HFFc6 (cell line): ENCODE measurements at regions not wholly inside any gene's neighbourhood (a gene's known extent, or its start where the extent isn't known, plus 50 kb on each side); places are given as distances from the start of the nearest gene placed in this dataset.

ENCODE experiments used
- DNase-seq: peaks from one replicate; pipeline ENCODE4 v3.0.0-alpha.2; 2018
- H3K27ac Mint-ChIP-seq: 2 replicates; pipeline ENCODE4 v1.8.0; 2020; ENCODE audit warnings: mild to moderate bottlenecking, mixed read lengths
- H3K27me3 Mint-ChIP-seq: 2 replicates; pipeline ENCODE4 v1.8.0; 2021; ENCODE audit warnings: mild to moderate bottlenecking, moderate library complexity, mixed read lengths; ENCODE audit not compliant: insufficient read depth
- H3K36me3 Mint-ChIP-seq: 2 replicates; pipeline ENCODE4 v1.8.0; 2021; ENCODE audit warnings: low read depth, mixed read lengths
- H3K4me1 Mint-ChIP-seq: 2 replicates; pipeline ENCODE4 v1.8.0; 2020; ENCODE audit warnings: low read depth, mixed read lengths
- H3K4me3 Mint-ChIP-seq: 2 replicates; pipeline ENCODE4 v1.8.0; 2020; ENCODE audit warnings: mild to moderate bottlenecking, moderate library complexity, mixed read lengths
- H3K9me3 Mint-ChIP-seq: 2 replicates; pipeline ENCODE4 v1.8.0; 2020; ENCODE audit warnings: mild to moderate bottlenecking, mixed read lengths
- TF ChIP-seq, protein P1 (sequence below): fragments of 200-600 bp; sonication (generic); IDR thresholded peaks from 2 replicates; pipeline ENCODE4 v1.5.0; 2021; ENCODE audit warnings: antibody characterized with exemption, mild to moderate bottlenecking

DNA sequence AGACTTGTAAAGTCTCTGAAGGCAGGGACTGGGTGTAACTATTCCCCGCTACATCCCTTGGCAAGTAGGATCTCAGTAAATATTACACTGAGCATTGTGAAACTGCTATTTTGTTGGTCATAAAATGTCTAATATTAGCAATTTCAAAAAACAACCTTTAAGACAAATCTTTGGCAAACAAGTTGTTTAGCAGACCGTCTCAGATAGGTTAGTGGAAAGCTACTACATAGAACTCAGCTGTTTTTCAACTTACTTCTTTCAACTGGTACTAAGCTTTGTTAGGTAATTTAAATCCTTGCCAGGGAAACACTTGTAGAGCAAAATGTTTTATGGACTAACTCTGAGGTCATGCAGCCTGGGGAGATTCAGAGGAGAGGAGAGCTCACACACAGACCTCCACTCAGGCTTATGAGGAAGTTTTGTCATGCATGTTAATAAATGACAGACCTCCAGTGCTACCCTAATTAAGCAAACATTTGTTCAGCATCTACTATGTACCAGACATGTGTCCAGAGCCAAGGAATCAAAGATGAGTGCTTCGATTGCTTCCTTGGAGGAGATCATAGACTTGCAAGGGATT lies 61.6 kb upstream of the STAC start:
- no peak overlapping the region for H3K4me3 Mint-ChIP-seq
- no peak for DNase-seq
- H3K27me3 Mint-ChIP-seq: no peaks in the 10 kb centered on the region

DNA sequence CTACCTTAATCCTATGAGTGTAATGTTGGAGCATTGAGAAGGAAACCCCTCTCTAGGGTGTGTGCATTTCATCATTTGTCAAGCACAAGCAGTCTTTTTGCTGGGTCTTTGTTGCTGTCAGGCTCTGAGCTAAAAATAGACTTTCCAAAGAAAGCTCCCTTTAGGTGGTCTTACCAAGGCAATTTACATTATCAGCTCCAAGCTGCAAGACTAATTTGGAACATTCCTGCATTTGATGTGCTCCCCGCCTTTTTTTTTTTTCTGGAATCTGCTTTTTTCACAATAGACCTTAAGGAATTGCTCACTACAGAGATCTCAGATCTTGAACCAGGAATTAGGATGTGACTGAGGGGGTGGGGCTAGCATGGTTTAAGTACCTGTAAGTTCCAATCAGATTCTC lies 60.6 kb upstream of the STAC start:
- H3K9me3 Mint-ChIP-seq: peaks cover 52% of the 10 kb centered on the region
- TF ChIP-seq, protein P1, sequence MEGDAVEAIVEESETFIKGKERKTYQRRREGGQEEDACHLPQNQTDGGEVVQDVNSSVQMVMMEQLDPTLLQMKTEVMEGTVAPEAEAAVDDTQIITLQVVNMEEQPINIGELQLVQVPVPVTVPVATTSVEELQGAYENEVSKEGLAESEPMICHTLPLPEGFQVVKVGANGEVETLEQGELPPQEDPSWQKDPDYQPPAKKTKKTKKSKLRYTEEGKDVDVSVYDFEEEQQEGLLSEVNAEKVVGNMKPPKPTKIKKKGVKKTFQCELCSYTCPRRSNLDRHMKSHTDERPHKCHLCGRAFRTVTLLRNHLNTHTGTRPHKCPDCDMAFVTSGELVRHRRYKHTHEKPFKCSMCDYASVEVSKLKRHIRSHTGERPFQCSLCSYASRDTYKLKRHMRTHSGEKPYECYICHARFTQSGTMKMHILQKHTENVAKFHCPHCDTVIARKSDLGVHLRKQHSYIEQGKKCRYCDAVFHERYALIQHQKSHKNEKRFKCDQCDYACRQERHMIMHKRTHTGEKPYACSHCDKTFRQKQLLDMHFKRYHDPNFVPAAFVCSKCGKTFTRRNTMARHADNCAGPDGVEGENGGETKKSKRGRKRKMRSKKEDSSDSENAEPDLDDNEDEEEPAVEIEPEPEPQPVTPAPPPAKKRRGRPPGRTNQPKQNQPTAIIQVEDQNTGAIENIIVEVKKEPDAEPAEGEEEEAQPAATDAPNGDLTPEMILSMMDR: no peak
- no peaks in the 10 kb centered on the region for H3K27me3 Mint-ChIP-seq
- no peak overlapping the region for H3K27ac Mint-ChIP-seq
- H3K4me1 Mint-ChIP-seq: no peaks in the 10 kb centered on the region
- no peak for DNase-seq
- no peak overlapping the region for H3K4me3 Mint-ChIP-seq
- H3K36me3 Mint-ChIP-seq: 0 out of 2 replicates have a peak, but pooled peaks cover 5% of the 10 kb centered on the region

More for the DNA sequence above, 61.6 kb upstream of the STAC start:
- 0 out of 2 replicates have a peak, but pooled peaks cover 5% of the 10 kb centered on the region for H3K36me3 Mint-ChIP-seq
- TF ChIP-seq, protein P1: no peak
- no peak overlapping the region for H3K27ac Mint-ChIP-seq
- H3K9me3 Mint-ChIP-seq: peaks cover 49% of the 10 kb centered on the region
- no peaks in the 10 kb centered on the region for H3K4me1 Mint-ChIP-seq
